GM12878 (cell line): ENCODE measurements at regions not wholly inside any gene's neighbourhood (a gene's known extent, or its start where the extent isn't known, plus 50 kb on each side); places are given as distances from the start of the nearest gene placed in this dataset.

ENCODE experiments used
- ATAC-seq: fragments of 200-7000 bp; cut with Tn5 transposase; 3 replicates; pipeline ENCODE4 v1.9.1; 2020; ENCODE audit warnings: mild to moderate bottlenecking, moderate library complexity
- BruUV-seq: library from RNA; stranded (reverse); fragments of 400-500 nt; replicated peaks from 2 replicates; lab custom pipeline; 2021; lab: Mats Ljungman, UMichigan
- CTCF ChIA-PET: fragments of 300-600 bp; sonication (Branson Sonifier 250); formaldehyde crosslinking; extraction: SDS; loops from one replicate; lab custom pipeline; 2021; ENCODE audit warnings: inconsistent platforms; lab: Yijun Ruan, JAX
- POLR2A ChIA-PET: fragments of 350-600 bp; formaldehyde crosslinking; extraction: SDS; loops from one replicate; lab custom pipeline; 2021; ENCODE audit warnings: inconsistent platforms; lab: Charles Lee
- RAD21 ChIA-PET: fragments of 300-600 bp; sonication (Branson Sonifier 250); formaldehyde crosslinking; loops from one replicate; lab custom pipeline; 2023; ENCODE audit warnings: antibody characterized with exemption; ENCODE audit not compliant: unreplicated experiment; lab: Charles Lee
- SMC1A ChIA-PET: fragments of 300-600 bp; sonication (Branson Sonifier 250); formaldehyde crosslinking; loops from one replicate; lab custom pipeline; 2023; ENCODE audit not compliant: unreplicated experiment, uncharacterized antibody; lab: Charles Lee
- DNase-seq: peaks from one replicate; pipeline ENCODE4 v3.0.0-alpha.2; 2011; ENCODE audit warnings: low read depth, low spot score
- FAIRE-seq: peaks from 3 replicates; lab custom pipeline; 2011; peaks lifted over from hg19 to GRCh38; lab: Jason Lieb, UNC
- H2AFZ ChIP-seq: 2 replicates; pipeline ENCODE4 v1.6.0; 2011; ENCODE audit warnings: low read depth, low read length, control low read depth; ENCODE audit not compliant: control insufficient read depth
- H3K27ac ChIP-seq: 2 replicates; pipeline ENCODE4 v1.5.1; 2011; ENCODE audit warnings: control low read depth; ENCODE audit not compliant: control insufficient read depth, insufficient read depth
- H3K27me3 ChIP-seq, 2 experiments: replicated peaks in 1 of 2; 2 replicates each; pipeline versions ENCODE4 v1.6.0 to v1.6.1; 2011; ENCODE audit warnings: low read length in 1 of 2; ENCODE audit not compliant: control insufficient read depth in 2 of 2, insufficient read depth in 2 of 2
- H3K36me3 ChIP-seq, 2 experiments: 2 replicates each; pipeline ENCODE4 v1.5.1; 2011; ENCODE audit warnings: low read length in 1 of 2; ENCODE audit not compliant: control insufficient read depth in 2 of 2, insufficient read depth in 2 of 2
- H3K4me1 ChIP-seq: 2 replicates; pipeline ENCODE4 v1.6.1; 2011; ENCODE audit warnings: mild to moderate bottlenecking, low read length, moderate library complexity, mixed read lengths; ENCODE audit not compliant: control insufficient read depth, insufficient read depth
- H3K4me2 ChIP-seq: 2 replicates; pipeline ENCODE4 v1.6.0; 2011; ENCODE audit warnings: control low read depth; ENCODE audit not compliant: control insufficient read depth, insufficient read depth
- H3K4me3 ChIP-seq: fragments of 200-600 bp; sonication (generic); 2 replicates; pipeline ENCODE4 v1.5.1; 2016
- H3K79me2 ChIP-seq: 2 replicates; pipeline ENCODE4 v1.6.0; 2011; ENCODE audit warnings: low read length; ENCODE audit not compliant: control insufficient read depth, insufficient read depth
- H3K9ac ChIP-seq: 2 replicates; pipeline ENCODE4 v1.8.0; 2011; ENCODE audit warnings: low read length, control low read depth, mixed read lengths; ENCODE audit not compliant: control insufficient read depth, insufficient read depth
- H3K9me3 ChIP-seq: replicated peaks from 3 replicates; pipeline ENCODE4 v1.5.1; 2011; ENCODE audit warnings: mild to moderate bottlenecking, low read length; ENCODE audit not compliant: control insufficient read depth, insufficient read depth
- H4K20me1 ChIP-seq: 2 replicates; pipeline ENCODE4 v1.6.0; 2011; ENCODE audit not compliant: control insufficient read depth, insufficient read depth
- BHLHE40 ChIP-seq, 2 experiments: fragments of 450-650 bp in 1 of 2; IDR thresholded peaks; 2 replicates each; pipeline ENCODE4 v1.6.1; 2011 to 2017; ENCODE audit warnings: low read depth in 2 of 2, borderline replicate concordance in 1 of 2, improper control_type of control experiment in 1 of 2, low read length in 1 of 2, mild to moderate bottlenecking in 1 of 2
- CHD4 ChIP-seq: fragments of 200-600 bp; sonication (generic); IDR thresholded peaks from 2 replicates; pipeline ENCODE4 v1.6.1; 2016; ENCODE audit warnings: mild to moderate bottlenecking
- CREB1 ChIP-seq: IDR thresholded peaks from 2 replicates; pipeline ENCODE4 v1.6.1; 2012; ENCODE audit warnings: low read depth, mild to moderate bottlenecking, inconsistent platforms
- EZH2 ChIP-seq: IDR thresholded peaks from 2 replicates; pipeline ENCODE4 v1.6.1; 2012; ENCODE audit warnings: low read depth, mild to moderate bottlenecking, control low read depth, inconsistent platforms, low read length, borderline replicate concordance; ENCODE audit not compliant: control insufficient read depth
- HCFC1 ChIP-seq: fragments of 150-350 bp; IDR thresholded peaks from 2 replicates; pipeline ENCODE4 v1.6.1; 2014; ENCODE audit warnings: low read length
- MYB ChIP-seq: fragments of 150-350 bp; IDR thresholded peaks from 2 replicates; pipeline ENCODE4 v1.6.1; 2014; ENCODE audit warnings: mild to moderate bottlenecking, low read depth, low read length, borderline replicate concordance
- NR2F1 ChIP-seq: fragments of 450-650 bp; conservative IDR thresholded peaks from 2 replicates; pipeline ENCODE4 v1.6.1; 2017; ENCODE audit warnings: mild to moderate bottlenecking
- POLR2A ChIP-seq: IDR thresholded peaks from 2 replicates; pipeline ENCODE4 v1.6.1; 2011; ENCODE audit warnings: low read depth, mild to moderate bottlenecking, low read length
- RUNX3 ChIP-seq: IDR thresholded peaks from 2 replicates; pipeline ENCODE4 v1.6.1; 2012; ENCODE audit warnings: low read length, inconsistent platforms
- SIN3A ChIP-seq: IDR thresholded peaks from 2 replicates; pipeline ENCODE4 v1.6.1; 2012; ENCODE audit warnings: low read depth, low read length, improper control_type of control experiment
- SMARCA5 ChIP-seq: fragments of 450-650 bp; IDR thresholded peaks from 2 replicates; pipeline ENCODE4 v1.6.1; 2017; ENCODE audit warnings: mild to moderate bottlenecking
- STAT1 ChIP-seq: fragments of 450-650 bp; conservative IDR thresholded peaks from 2 replicates; pipeline ENCODE4 v1.6.1; 2014; ENCODE audit warnings: antibody characterized with exemption, mild to moderate bottlenecking
- SUPT20H ChIP-seq: IDR thresholded peaks from 2 replicates; pipeline ENCODE4 v1.6.1; 2011; ENCODE audit warnings: low read depth, mild to moderate bottlenecking, low read length, moderate library complexity, borderline replicate concordance; ENCODE audit not compliant: control insufficient read depth
- WGBS: methylation state at CpG from one replicate; pipeline ENCODE4 v1.1.6; 2016; ENCODE audit warnings: low lambda C conversion rate; ENCODE audit not compliant: insufficient replicate concordance, insufficient coverage; ENCODE audit errors: missing lambda C conversion rate; 5-methylcytosine and 5-hydroxymethylcytosine counted together
- in situ Hi-C: fragments of 300-500 bp; cut with MboI; formaldehyde crosslinking; loops from 9 replicates; pipeline ENCODE4 v1.14.3; 2018; ENCODE audit warnings: mixed read lengths
- intact Hi-C: fragments of 100-400 bp; cut with micrococcal nuclease; formaldehyde crosslinking; loops from one replicate; pipeline ENCODE4 v1.14.2; 2022; ENCODE audit not compliant: unreplicated experiment
- TF ChIP-seq, protein P1 (sequence below): fragments of 450-650 bp; IDR thresholded peaks from 2 replicates; pipeline ENCODE4 v1.6.1; 2016; ENCODE audit warnings: mild to moderate bottlenecking
- TF ChIP-seq, protein P2 (sequence below): fragments of 450-650 bp; IDR thresholded peaks from 2 replicates; pipeline ENCODE4 v1.6.1; 2017; ENCODE audit warnings: mild to moderate bottlenecking, moderate library complexity
- TF ChIP-seq, protein P3 (sequence below): IDR thresholded peaks from 2 replicates; pipeline ENCODE4 v1.6.1; 2011; ENCODE audit warnings: mild to moderate bottlenecking, low read depth, low read length, moderate library complexity; ENCODE audit not compliant: insufficient replicate concordance

DNA sequence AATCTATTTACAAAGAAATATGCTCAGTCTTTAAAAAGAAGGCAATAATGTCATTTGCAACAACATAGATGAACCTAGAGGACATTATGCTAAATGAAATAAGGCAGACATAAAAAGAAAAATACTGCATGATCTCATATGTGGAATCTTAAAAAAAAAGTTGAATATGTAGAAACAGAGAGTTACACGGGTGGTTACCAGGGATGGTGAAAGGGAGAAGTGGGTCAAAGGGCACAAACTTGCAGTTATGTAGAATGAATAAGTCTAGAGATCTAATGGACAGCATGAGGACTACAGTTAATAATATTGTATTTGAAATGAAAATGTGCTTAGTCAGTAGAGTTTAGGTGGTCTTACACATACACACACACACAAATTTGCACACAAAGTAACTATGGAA, 88.2 kb upstream of the CCDC71L start (continued):
- TF ChIP-seq, protein P1, sequence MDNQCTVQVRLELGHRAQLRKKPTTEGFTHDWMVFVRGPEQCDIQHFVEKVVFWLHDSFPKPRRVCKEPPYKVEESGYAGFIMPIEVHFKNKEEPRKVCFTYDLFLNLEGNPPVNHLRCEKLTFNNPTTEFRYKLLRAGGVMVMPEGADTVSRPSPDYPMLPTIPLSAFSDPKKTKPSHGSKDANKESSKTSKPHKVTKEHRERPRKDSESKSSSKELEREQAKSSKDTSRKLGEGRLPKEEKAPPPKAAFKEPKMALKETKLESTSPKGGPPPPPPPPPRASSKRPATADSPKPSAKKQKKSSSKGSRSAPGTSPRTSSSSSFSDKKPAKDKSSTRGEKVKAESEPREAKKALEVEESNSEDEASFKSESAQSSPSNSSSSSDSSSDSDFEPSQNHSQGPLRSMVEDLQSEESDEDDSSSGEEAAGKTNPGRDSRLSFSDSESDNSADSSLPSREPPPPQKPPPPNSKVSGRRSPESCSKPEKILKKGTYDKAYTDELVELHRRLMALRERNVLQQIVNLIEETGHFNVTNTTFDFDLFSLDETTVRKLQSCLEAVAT: no peak

DNA sequence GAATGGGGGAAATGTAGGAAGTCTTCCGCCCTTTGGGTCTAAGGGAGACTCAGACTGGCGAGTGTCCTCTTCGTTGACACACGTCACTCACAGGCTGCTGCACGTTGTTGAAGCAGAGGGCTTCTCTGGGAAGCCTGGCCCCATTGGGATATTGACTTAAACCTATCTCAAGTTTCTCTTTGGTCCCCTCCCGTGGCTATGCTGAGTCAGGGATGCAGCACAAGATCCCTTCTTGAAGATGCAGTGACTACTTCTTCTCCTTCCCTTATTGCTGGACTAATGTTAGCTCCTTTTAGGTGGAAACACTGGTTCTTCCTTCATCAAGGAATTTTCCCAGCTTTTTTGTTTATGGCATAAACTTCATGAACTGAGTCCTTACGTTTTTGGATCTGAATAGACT, 89.8 kb upstream of the CCDC71L start:
- Histone ChIP-seq H3K9me3 (no peaks in the 10 kb centered on the region), H3K9ac (no peak overlapping the region), H3K79me2 (no peaks in the 10 kb centered on the region), H3K27ac (no peak overlapping the region), H3K4me3 (no peak overlapping the region), H2AFZ (no peak overlapping the region), H3K36me3 (no peaks in the 10 kb centered on the region), H3K27me3 (no peaks in the 10 kb centered on the region; a peak in 1 of 4 replicates), H3K4me2 (no peak overlapping the region), H4K20me1 (no peaks in the 10 kb centered on the region), H3K4me1 (no peaks in the 10 kb centered on the region)
- ATAC-seq: no peak
- RAD21 ChIA-PET: no interaction called here
- POLR2A ChIA-PET: no interaction called here
- intact Hi-C loops (no loop called here), in situ Hi-C loops (no loop called here)
- SMC1A ChIA-PET: no interaction called here
- CTCF ChIA-PET: no interaction called here
- WGBS: 44% methylated on average over 7 of the region's 7 CpGs
- FAIRE-seq: no peak
- TF ChIP-seq, protein P2, sequence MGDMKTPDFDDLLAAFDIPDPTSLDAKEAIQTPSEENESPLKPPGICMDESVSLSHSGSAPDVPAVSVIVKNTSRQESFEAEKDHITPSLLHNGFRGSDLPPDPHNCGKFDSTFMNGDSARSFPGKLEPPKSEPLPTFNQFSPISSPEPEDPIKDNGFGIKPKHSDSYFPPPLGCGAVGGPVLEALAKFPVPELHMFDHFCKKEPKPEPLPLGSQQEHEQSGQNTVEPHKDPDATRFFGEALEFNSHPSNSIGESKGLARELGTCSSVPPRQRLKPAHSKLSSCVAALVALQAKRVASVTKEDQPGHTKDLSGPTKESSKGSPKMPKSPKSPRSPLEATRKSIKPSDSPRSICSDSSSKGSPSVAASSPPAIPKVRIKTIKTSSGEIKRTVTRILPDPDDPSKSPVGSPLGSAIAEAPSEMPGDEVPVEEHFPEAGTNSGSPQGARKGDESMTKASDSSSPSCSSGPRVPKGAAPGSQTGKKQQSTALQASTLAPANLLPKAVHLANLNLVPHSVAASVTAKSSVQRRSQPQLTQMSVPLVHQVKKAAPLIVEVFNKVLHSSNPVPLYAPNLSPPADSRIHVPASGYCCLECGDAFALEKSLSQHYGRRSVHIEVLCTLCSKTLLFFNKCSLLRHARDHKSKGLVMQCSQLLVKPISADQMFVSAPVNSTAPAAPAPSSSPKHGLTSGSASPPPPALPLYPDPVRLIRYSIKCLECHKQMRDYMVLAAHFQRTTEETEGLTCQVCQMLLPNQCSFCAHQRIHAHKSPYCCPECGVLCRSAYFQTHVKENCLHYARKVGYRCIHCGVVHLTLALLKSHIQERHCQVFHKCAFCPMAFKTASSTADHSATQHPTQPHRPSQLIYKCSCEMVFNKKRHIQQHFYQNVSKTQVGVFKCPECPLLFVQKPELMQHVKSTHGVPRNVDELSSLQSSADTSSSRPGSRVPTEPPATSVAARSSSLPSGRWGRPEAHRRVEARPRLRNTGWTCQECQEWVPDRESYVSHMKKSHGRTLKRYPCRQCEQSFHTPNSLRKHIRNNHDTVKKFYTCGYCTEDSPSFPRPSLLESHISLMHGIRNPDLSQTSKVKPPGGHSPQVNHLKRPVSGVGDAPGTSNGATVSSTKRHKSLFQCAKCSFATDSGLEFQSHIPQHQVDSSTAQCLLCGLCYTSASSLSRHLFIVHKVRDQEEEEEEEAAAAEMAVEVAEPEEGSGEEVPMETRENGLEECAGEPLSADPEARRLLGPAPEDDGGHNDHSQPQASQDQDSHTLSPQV: no peak
- TF ChIP-seq EZH2: no peak
- no peak for TF ChIP-seq SUPT20H
- TF ChIP-seq HCFC1: no peak
- TF ChIP-seq CHD4: no peak
- no peak for TF ChIP-seq SMARCA5
- no peak for TF ChIP-seq SIN3A
- TF ChIP-seq POLR2A: no peak
- TF ChIP-seq BHLHE40 (IDR thresholded peaks at IDR 0.05; ENCODE audit: borderline replicate concordance in 1 of 2, low read depth in 2 of 2, low read length in 1 of 2): no peak
- TF ChIP-seq NR2F1: no peak
- no peak for TF ChIP-seq CREB1
- TF ChIP-seq MYB: no peak
- no peak for TF ChIP-seq RUNX3
- TF ChIP-seq STAT1: no peak
- TF ChIP-seq, protein P3, sequence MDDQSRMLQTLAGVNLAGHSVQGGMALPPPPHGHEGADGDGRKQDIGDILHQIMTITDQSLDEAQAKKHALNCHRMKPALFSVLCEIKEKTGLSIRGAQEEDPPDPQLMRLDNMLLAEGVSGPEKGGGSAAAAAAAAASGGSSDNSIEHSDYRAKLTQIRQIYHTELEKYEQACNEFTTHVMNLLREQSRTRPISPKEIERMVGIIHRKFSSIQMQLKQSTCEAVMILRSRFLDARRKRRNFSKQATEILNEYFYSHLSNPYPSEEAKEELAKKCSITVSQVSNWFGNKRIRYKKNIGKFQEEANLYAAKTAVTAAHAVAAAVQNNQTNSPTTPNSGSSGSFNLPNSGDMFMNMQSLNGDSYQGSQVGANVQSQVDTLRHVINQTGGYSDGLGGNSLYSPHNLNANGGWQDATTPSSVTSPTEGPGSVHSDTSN: no peak
- BruUV-seq: no TSS peak
- DNase-seq: no peak
